ENCODE measurements at regions not wholly inside any gene's neighbourhood (a gene's known extent, or its start where the extent isn't known, plus 50 kb on each side); places are given as distances from the start of the nearest gene placed in this dataset.

- peak; percentile 37 for DNase-seq
Observed at GRCh38 chr5:34563931-34564709, 92.0 kb upstream of the RAI14 start.

GRCh38 chr5:34564710-34565235 lies 91.4 kb upstream of the RAI14 start:
- no peak for DNase-seq

GRCh38 chr5:34570143-34570542 lies 86.0 kb upstream of the RAI14 start:
- no peak for DNase-seq

- DNase-seq, result peak; percentile 85
Observed at GRCh38 chr5:34570721-34571676, 85.1 kb upstream of the RAI14 start.

- DNase-seq, result peak; percentile 50
Observed at GRCh38 chr5:34571677-34572041, 84.5 kb upstream of the RAI14 start.

GRCh38 chr5:34574936-34575467 lies 81.1 kb upstream of the RAI14 start:
- DNase-seq, result no peak

- DNase-seq, result no peak
Observed at GRCh38 chr5:34576891-34577666, 79.0 kb upstream of the RAI14 start.

- no peak for DNase-seq
Observed at GRCh38 chr5:34578962-34579361, 77.2 kb upstream of the RAI14 start.

GRCh38 chr5:34580983-34581382 lies 75.1 kb upstream of the RAI14 start:
- no peak for DNase-seq

GRCh38 chr5:34582371-34582770 lies 73.8 kb upstream of the RAI14 start:
- peak; percentile 42 for DNase-seq

GRCh38 chr5:34583167-34583566 lies 73.0 kb upstream of the RAI14 start:
- DNase-seq, result no peak

- DNase-seq, result no peak
Observed at GRCh38 chr5:34584165-34584564, 72.0 kb upstream of the RAI14 start.

GRCh38 chr5:34585601-34586104 lies 70.5 kb upstream of the RAI14 start:
- DNase-seq, result peak; percentile 63

GRCh38 chr5:34586117-34586885 lies 69.8 kb upstream of the RAI14 start:
- DNase-seq, result peak; percentile 96

- DNase-seq, result peak; percentile 90
Observed at GRCh38 chr5:34587355-34588241, 68.5 kb upstream of the RAI14 start.

- DNase-seq, result no peak
Observed at GRCh38 chr5:34589832-34590231, 66.3 kb upstream of the RAI14 start.

- no peak for DNase-seq
Observed at GRCh38 chr5:34591723-34592122, 64.4 kb upstream of the RAI14 start.

GRCh38 chr5:34597034-34598027 lies 58.8 kb upstream of the RAI14 start:
- peak; percentile 15 for DNase-seq

GRCh38 chr5:34598177-34598794 lies 57.8 kb upstream of the RAI14 start:
- peak; percentile 94 for DNase-seq

Measured in HCEC 1CT (cell line).